ENCODE measurements at regions not wholly inside any gene's neighbourhood (a gene's known extent, or its start where the extent isn't known, plus 50 kb on each side); places are given as distances from the start of the nearest gene placed in this dataset.

DNA sequence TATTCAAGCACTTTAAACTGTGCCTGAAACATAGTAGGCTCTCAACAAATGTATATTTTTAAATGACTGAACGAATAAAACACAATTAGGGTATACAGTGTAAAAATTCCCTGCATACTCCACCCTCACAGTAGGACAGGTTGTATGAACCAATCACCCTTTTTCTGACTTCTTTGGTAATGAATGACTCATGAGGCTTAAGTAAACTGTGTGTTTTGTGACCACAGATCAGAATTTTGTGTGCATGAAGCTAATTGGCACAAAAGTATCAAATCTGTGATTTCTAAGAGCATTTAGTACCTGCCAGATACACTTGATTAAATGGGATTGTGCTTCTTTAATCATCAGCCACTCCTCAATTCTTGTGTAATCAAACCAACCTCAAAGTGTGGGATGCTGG, 109.9 kb upstream of the MAP4K3 start:
- no peak overlapping the region for H3K4me3 ChIP-seq (ENCODE audit: low read depth, low read length, poor library complexity, severe bottlenecking)
- ChIA-PET POLR2A (ENCODE audit: low non-redundant PET) (no interaction called here), CTCF (no interaction called here)
- no TSS peak for BruUV-seq (replicated peaks)
- H3K9me3 ChIP-seq (ENCODE audit: low read depth, low read length, poor library complexity, severe bottlenecking): no peaks in the 10 kb centered on the region
- H3K27me3 ChIP-seq (replicated peaks; ENCODE audit: insufficient read depth, low read depth, low read length, poor library complexity): no peaks in the 10 kb centered on the region
- DNase-seq (ENCODE audit: low spot score): no peak
- H3K4me1 ChIP-seq (ENCODE audit: insufficient read depth, low read length, poor library complexity, severe bottlenecking): peaks cover 9% of the 10 kb centered on the region
- H3K27ac ChIP-seq (ENCODE audit: low read depth, low read length, poor library complexity, severe bottlenecking): no peak overlapping the region
- H3K36me3 ChIP-seq (ENCODE audit: insufficient read depth, low read length, poor library complexity, severe bottlenecking): no peaks in the 10 kb centered on the region
- intact Hi-C loops (cut with micrococcal nuclease; ENCODE audit: unreplicated experiment): no loop called here
- no peak for TF ChIP-seq EZH2 (IDR thresholded peaks at IDR 0.05; ENCODE audit: borderline replicate concordance, low read depth, low read length, poor library complexity, severe bottlenecking)
- TF ChIP-seq, protein P1, sequence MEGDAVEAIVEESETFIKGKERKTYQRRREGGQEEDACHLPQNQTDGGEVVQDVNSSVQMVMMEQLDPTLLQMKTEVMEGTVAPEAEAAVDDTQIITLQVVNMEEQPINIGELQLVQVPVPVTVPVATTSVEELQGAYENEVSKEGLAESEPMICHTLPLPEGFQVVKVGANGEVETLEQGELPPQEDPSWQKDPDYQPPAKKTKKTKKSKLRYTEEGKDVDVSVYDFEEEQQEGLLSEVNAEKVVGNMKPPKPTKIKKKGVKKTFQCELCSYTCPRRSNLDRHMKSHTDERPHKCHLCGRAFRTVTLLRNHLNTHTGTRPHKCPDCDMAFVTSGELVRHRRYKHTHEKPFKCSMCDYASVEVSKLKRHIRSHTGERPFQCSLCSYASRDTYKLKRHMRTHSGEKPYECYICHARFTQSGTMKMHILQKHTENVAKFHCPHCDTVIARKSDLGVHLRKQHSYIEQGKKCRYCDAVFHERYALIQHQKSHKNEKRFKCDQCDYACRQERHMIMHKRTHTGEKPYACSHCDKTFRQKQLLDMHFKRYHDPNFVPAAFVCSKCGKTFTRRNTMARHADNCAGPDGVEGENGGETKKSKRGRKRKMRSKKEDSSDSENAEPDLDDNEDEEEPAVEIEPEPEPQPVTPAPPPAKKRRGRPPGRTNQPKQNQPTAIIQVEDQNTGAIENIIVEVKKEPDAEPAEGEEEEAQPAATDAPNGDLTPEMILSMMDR (conservative IDR thresholded peaks at IDR 0.05; ENCODE audit: low read depth, low read length): no peak

DNA sequence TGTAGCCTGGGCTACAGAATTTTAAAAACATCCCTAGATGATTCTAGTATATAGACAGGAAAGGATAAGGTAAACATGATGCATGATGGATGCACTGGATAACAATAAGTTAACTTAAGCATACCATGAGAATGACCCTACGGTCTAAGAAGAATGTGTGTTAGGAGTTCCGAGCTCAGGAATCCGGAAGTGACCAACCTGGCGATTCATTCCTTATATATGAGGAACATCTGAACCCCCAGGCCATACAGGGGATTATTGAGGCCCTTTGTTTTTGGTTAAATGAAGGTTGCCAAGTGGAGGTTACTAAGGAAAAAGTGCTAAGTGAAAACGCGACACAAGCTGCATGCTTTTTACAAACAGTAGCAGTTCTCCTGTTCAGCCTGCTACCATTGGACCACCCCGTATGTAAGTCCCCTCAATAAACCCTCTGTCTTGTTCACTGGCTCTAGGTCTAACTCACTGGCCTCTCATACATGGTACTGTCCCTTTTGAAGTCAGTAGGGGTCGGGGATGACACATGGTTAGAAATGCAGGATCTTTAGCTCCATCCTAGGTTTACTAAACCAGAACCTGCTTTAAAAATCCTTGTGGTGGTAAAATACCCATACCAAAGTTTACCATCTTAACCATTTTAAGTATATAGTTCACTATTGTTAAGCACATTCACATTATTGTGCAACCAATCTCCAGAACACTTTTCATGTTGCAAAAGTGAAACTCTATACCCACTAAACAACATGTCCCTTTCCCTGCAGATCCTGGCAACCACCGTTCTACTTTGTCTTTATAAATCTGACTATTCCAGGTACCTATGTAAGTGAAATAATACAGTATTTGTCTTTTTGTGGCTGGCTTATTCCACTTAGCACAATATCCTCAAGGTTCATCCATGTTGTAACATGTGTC, 111.0 kb upstream of the MAP4K3 start:
- ChIA-PET CTCF (no interaction called here), POLR2A (ENCODE audit: low non-redundant PET) (no interaction called here)
- TF ChIP-seq EZH2 (IDR thresholded peaks at IDR 0.05; ENCODE audit: borderline replicate concordance, low read depth, low read length, poor library complexity, severe bottlenecking): no peak
- TF ChIP-seq, protein P1 (conservative IDR thresholded peaks at IDR 0.05; ENCODE audit: low read depth, low read length): no peak
- Histone ChIP-seq H3K9me3 (ENCODE audit: low read depth, low read length, poor library complexity, severe bottlenecking) (no peaks in the 10 kb centered on the region), H3K36me3 (ENCODE audit: insufficient read depth, low read length, poor library complexity, severe bottlenecking) (no peaks in the 10 kb centered on the region), H3K4me3 (ENCODE audit: low read depth, low read length, poor library complexity, severe bottlenecking) (no peak overlapping the region), H3K27ac (ENCODE audit: low read depth, low read length, poor library complexity, severe bottlenecking) (no peak overlapping the region), H3K27me3 (replicated peaks; ENCODE audit: insufficient read depth, low read depth, low read length, poor library complexity) (no peaks in the 10 kb centered on the region), H3K4me1 (ENCODE audit: insufficient read depth, low read length, poor library complexity, severe bottlenecking) (no peaks in the 10 kb centered on the region)
- intact Hi-C loops (cut with micrococcal nuclease; ENCODE audit: unreplicated experiment): no loop called here
- no TSS peak for BruUV-seq (replicated peaks)
- no peak for DNase-seq (ENCODE audit: low spot score)

DNA sequence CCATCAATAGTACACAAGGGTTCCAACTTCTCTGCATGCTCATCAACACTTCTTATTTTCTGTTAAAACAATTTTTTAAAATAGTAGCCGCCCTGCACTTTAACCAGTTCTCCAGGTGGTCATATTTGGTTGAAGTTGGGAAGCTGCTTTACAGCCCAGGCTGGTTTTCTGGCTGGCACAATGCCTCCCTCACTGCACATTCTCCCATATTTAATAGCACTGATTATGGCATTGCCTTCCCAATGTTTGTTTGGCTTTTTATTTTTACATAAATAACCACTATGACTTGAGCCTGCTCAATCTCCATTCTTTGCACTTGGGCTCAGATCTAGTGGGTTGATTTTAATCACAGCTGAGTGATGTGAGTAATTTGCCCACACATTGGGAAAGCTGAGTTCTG, 111.9 kb upstream of the MAP4K3 start:
- DNase-seq (ENCODE audit: low spot score): no peak
- TF ChIP-seq, protein P1 (conservative IDR thresholded peaks at IDR 0.05; ENCODE audit: low read depth, low read length): no peak
- TF ChIP-seq EZH2 (IDR thresholded peaks at IDR 0.05; ENCODE audit: borderline replicate concordance, low read depth, low read length, poor library complexity, severe bottlenecking): no peak
- intact Hi-C loops (cut with micrococcal nuclease; ENCODE audit: unreplicated experiment): no loop called here
- Histone ChIP-seq H3K4me1 (ENCODE audit: insufficient read depth, low read length, poor library complexity, severe bottlenecking) (no peaks in the 10 kb centered on the region), H3K9me3 (ENCODE audit: low read depth, low read length, poor library complexity, severe bottlenecking) (no peaks in the 10 kb centered on the region), H3K27ac (ENCODE audit: low read depth, low read length, poor library complexity, severe bottlenecking) (no peak overlapping the region), H3K36me3 (ENCODE audit: insufficient read depth, low read length, poor library complexity, severe bottlenecking) (no peaks in the 10 kb centered on the region), H3K4me3 (ENCODE audit: low read depth, low read length, poor library complexity, severe bottlenecking) (no peak overlapping the region), H3K27me3 (replicated peaks; ENCODE audit: insufficient read depth, low read depth, low read length, poor library complexity) (no peaks in the 10 kb centered on the region)
- ChIA-PET POLR2A (ENCODE audit: low non-redundant PET) (no interaction called here), CTCF (no interaction called here)
- BruUV-seq (replicated peaks): no TSS peak

Data from A673 (cell line).